BLaER1 treated with 17β-estradiol and CSF1 and Interleukin-3, amounts not matched to agents 10 nM and 100 nM (cell line): ENCODE measurements at regions not wholly inside any gene's neighbourhood (a gene's known extent, or its start where the extent isn't known, plus 50 kb on each side); places are given as distances from the start of the nearest gene placed in this dataset.
A peak's percentile ranks its signal among the peaks of the same experiment; 100 is the strongest.

Experiments used
- H3K27ac ChIP-seq, 11 experiments: shearing (Covaris generic); formaldehyde crosslinking; 2 replicates each; pipeline ENCODE4 v1.8.1; 2022
- H3K27me3 ChIP-seq, 11 experiments: shearing (Covaris generic); formaldehyde crosslinking; 2 replicates each; pipeline ENCODE4 v1.8.1; 2022
- H3K36me3 ChIP-seq, 11 experiments: shearing (Covaris generic); formaldehyde crosslinking; 2 replicates each; pipeline ENCODE4 v1.8.1; 2022
- H3K4me1 ChIP-seq, 10 experiments: shearing (Covaris generic); formaldehyde crosslinking; 2 replicates each; pipeline ENCODE4 v1.8.1; 2022
- H3K4me2 ChIP-seq, 11 experiments: shearing (Covaris generic); formaldehyde crosslinking; 2 replicates each; pipeline ENCODE4 v1.8.1; 2022
- H3K4me3 ChIP-seq, 10 experiments: shearing (Covaris generic); formaldehyde crosslinking; 2 replicates each; pipeline ENCODE4 v1.8.1; 2022
- H3K9ac ChIP-seq, 11 experiments: shearing (Covaris generic); formaldehyde crosslinking; 2 replicates each; pipeline ENCODE4 v1.8.1; 2022
- H3K9me3 ChIP-seq, 11 experiments: shearing (Covaris generic); formaldehyde crosslinking; replicated peaks in 1 of 11; 2 replicates each; pipeline ENCODE4 v1.8.1; 2022
- H4K20me1 ChIP-seq, 11 experiments: shearing (Covaris generic); formaldehyde crosslinking; 2 replicates each; pipeline ENCODE4 v1.8.1; 2022
- Cebpa-rat ChIP-seq, 11 experiments: shearing (Covaris generic); IDR thresholded peaks; 2 replicates each; pipeline ENCODE4 v1.8.1; 2022

DNA sequence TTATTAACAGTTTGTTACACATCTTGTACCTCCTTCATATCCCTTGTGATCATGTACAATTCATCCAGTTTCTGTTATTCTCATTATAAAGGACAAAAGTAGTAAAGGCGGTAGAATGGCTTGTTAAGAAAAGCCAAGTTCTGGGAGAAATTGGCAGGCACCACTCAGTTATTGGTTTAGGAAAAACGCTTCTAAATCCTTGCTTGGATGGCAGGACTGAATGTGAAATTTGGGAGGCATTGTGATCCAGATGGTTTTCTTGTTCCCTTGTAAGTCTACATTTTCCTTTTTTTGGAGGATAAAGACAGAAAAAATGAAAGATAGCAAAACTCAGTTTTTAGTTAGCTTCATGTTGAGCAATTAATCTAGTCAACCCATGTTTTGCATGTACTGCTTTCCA is 130.2 kb downstream of the MAT2B start:
- Histone ChIP-seq H3K36me3 (no peaks in the 10 kb centered on the region), H4K20me1 (no peaks in the 10 kb centered on the region), H3K4me1 (no peaks in the 10 kb centered on the region), H3K9ac (no peak overlapping the region), H3K4me3 (no peak overlapping the region), H3K27ac (no peak overlapping the region), H3K9me3 (no peaks in the 10 kb centered on the region), H3K27me3 (no peaks in the 10 kb centered on the region), H3K4me2 (no peak overlapping the region)
- no peak for TF ChIP-seq Cebpa-rat (IDR thresholded peaks at IDR 0.05)

DNA sequence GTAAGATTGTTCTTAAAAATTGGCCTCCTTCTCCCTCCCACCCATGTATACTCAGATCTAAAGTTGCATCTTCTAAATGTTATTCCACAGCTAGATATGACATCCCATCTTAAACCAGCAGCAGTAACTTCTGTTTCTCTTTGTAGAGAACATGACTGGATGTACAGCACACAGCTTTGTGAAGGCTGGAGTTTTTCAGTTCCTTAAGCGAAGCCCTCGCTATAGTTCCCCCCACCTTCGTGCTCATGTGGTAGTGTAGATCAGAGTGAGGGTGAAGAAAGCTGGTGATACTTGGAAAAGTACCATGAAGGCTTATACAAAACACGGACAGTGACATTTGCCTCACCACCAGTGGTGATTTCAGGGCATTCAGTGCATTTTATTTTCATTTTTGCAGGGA is 137.5 kb downstream of the MAT2B start:
- TF ChIP-seq Cebpa-rat (IDR thresholded peaks at IDR 0.05): no peak
- H4K20me1 ChIP-seq: no peaks in the 10 kb centered on the region
- no peak overlapping the region for H3K4me2 ChIP-seq

DNA sequence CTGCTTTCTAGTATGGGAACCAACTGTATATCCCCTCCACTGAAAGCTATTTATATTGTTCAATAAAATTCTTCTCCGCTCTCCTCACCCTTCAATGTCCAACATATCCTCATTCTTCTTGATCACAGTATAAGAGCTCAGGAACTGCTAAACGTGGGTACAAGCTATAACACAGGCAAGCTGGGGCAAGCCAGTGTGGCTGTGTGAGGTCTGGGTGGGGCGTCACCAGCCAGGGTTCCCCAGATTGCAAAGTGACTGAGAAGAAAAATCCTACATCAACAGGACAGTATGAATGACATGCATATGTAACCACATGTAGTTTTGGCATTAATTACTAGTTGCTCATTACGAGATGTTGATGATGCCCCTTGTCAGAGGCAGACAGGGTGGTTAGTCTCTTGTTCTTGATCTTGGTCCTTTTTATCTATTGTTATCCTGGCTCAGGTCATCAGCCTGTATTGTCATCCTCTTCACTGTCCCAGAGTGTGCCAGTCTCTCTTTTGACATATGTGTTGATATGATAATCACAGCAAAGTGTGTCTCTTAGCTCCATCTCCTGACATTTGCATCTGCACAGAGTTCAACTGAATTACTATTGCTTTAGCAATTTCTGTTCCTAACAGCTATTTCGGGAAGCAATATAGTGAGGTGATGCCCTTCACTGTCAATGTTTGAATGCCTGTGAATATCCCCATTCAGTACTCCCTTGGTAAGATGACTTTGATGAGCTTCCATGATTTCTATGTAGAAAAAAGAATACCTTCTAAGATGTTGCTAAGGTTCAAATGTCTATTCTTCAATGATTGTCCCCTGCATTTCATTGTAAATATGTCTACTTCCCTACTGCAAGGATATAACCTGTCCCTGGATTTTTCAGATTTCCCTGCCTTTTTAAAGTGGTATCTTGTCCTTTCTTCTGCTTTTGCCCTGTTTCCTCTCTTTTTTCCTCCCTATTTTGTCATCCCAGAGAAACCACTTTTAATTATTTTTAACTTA is 140.3 kb downstream of the MAT2B start:
- H3K4me1 ChIP-seq: peaks cover 0 to 7% (median 0%) of the 10 kb centered on the region in 10 experiments; a peak in 5 of 20 replicates

More for the DNA sequence above, 137.5 kb downstream of the MAT2B start:
- Histone ChIP-seq H3K4me3 (no peak overlapping the region), H3K4me1 (no peaks in the 10 kb centered on the region), H3K27ac (no peak overlapping the region), H3K27me3 (no peaks in the 10 kb centered on the region), H3K9ac (no peak overlapping the region), H3K9me3 (0 out of 22 replicates have a peak, but pooled peaks cover 0 to 3% (median 0%) of the 10 kb centered on the region in 11 experiments), H3K36me3 (no peaks in the 10 kb centered on the region)

DNA sequence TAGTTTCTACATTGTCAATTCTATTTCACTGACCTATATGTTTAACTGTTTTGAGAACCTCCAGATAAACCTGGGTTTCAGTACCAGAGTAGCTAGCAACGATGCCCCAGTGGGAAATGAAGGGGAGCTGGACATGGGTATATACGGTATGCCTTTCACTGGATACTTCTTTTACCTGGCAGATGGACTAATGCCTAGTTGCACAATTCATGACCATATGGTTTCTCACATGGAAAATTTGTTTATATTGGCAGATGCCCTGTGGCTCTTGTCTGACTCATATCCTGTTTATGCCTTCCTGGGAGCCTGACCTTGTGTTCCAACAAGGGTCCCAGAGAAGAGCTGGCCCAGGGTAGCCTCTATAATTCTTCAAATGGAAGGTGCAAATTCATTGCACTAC is 144.1 kb downstream of the MAT2B start:
- no peak for TF ChIP-seq Cebpa-rat (IDR thresholded peaks at IDR 0.05)
- H3K36me3 ChIP-seq: no peaks in the 10 kb centered on the region
- no peak overlapping the region for H3K9ac ChIP-seq
- H3K9me3 ChIP-seq: peaks cover 8 to 12% (median 11%) of the 10 kb centered on the region in 11 experiments; a peak in 20 of 22 replicates
- no peak overlapping the region for H3K4me3 ChIP-seq
- H3K4me2 ChIP-seq: peak overlapping the region in 3 of 11 experiments; percentile 15 to 42 (median 24); a peak in 3 of 22 replicates
- H3K27ac ChIP-seq: no peak overlapping the region
- no peaks in the 10 kb centered on the region for H3K27me3 ChIP-seq
- H3K4me1 ChIP-seq: peaks cover 0 to 7% (median 0%) of the 10 kb centered on the region in 10 experiments; a peak in 5 of 20 replicates
- H4K20me1 ChIP-seq: no peaks in the 10 kb centered on the region

More for the DNA sequence above, 140.3 kb downstream of the MAT2B start:
- no peak overlapping the region for H3K27ac ChIP-seq
- no peak overlapping the region for H3K9ac ChIP-seq
- H4K20me1 ChIP-seq: no peaks in the 10 kb centered on the region
- no peak overlapping the region for H3K4me3 ChIP-seq
- no peaks in the 10 kb centered on the region for H3K27me3 ChIP-seq
- H3K4me2 ChIP-seq: no peak overlapping the region
- no peak for TF ChIP-seq Cebpa-rat (IDR thresholded peaks at IDR 0.05)
- no peaks in the 10 kb centered on the region for H3K36me3 ChIP-seq
- 0 out of 22 replicates have a peak, but pooled peaks cover 0 to 3% (median 0%) of the 10 kb centered on the region in 11 experiments for H3K9me3 ChIP-seq

DNA sequence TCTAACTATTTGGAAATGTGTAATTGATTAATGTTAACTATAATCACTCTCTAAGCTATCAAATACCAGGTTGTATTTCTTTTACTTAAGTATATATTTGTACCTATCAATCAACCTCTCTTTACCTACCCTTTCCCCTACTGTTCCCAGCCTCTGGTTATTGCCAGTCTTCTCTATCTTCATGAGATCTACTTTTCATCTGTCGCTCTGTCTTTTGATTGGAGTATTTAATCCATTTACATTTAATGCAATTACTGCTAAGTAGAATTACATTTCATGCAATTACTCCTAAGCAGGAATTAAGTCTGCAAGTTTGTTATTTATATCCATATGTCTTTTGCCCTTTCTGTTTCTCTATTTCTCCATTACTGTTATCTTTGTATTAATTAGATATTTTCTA is 148.1 kb downstream of the MAT2B start:
- H3K36me3 ChIP-seq: no peaks in the 10 kb centered on the region
- TF ChIP-seq Cebpa-rat (IDR thresholded peaks at IDR 0.05): no peak
- peaks cover 8 to 11% (median 10%) of the 10 kb centered on the region in 11 experiments; a peak in 20 of 22 replicates for H3K9me3 ChIP-seq
- no peaks in the 10 kb centered on the region for H4K20me1 ChIP-seq
- no peak overlapping the region for H3K4me2 ChIP-seq
- H3K27ac ChIP-seq: no peak overlapping the region
- H3K4me3 ChIP-seq: no peak overlapping the region
- H3K27me3 ChIP-seq: no peaks in the 10 kb centered on the region
- peaks cover 0 to 7% (median 0%) of the 10 kb centered on the region in 10 experiments; a peak in 5 of 20 replicates for H3K4me1 ChIP-seq
- no peak overlapping the region for H3K9ac ChIP-seq

DNA sequence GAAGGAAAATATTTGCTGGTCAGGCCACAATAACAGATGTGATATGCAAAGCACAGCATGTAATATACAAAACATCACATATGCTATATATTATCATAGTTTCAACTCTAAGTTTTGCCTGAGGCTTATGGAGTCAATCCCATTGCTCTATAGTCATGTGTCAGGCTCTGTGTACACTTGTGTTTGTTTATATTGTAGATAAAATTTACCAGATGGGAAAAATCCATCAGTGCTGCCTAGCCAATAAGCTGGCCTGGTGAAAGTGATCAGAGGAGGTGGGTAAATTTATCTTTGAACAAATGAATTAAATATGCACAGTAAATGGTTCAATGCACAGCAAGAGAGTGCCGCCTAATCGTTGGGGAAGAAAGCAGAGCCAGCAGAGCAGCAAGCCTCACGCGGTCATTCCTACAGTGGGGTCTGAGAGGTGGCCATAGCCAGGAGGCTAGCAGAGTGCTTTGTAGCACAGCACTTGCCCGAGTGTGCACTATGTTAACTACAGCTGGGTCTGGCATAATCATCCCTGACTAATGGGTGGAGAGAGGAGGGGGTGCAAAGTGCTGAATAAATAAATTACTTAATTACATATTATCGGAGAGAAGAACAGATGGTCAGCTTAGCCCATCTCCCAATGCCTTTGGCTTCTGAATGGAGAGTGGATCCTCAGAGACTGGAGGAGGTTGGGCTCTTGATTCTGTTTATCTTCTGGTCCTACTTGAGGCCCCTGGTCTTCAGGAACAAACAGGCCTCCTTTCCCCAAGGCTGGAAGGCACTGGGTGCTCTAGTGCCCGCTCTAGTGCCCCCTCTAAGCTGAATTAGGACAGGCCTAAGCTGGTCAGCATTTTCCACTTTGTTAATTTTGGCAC is 153.5 kb downstream of the MAT2B start:
- Histone ChIP-seq H3K27me3 (no peaks in the 10 kb centered on the region), H3K4me1 (peaks cover 0 to 34% (median 19%) of the 10 kb centered on the region in 10 experiments; a peak in 14 of 20 replicates), H3K9me3 (peaks cover 2 to 6% (median 5%) of the 10 kb centered on the region in 11 experiments; a peak in 17 of 22 replicates), H3K27ac (peak overlapping the region in 2 of 11 experiments; percentile 40 to 64; a peak in 3 of 22 replicates), H4K20me1 (no peaks in the 10 kb centered on the region), H3K4me2 (peak overlapping the region in 4 of 11 experiments; percentile 60 to 81 (median 70); a peak in 6 of 22 replicates), H3K9ac (no peak overlapping the region), H3K4me3 (no peak overlapping the region), H3K36me3 (no peaks in the 10 kb centered on the region)
- no peak for TF ChIP-seq Cebpa-rat (IDR thresholded peaks at IDR 0.05)

DNA sequence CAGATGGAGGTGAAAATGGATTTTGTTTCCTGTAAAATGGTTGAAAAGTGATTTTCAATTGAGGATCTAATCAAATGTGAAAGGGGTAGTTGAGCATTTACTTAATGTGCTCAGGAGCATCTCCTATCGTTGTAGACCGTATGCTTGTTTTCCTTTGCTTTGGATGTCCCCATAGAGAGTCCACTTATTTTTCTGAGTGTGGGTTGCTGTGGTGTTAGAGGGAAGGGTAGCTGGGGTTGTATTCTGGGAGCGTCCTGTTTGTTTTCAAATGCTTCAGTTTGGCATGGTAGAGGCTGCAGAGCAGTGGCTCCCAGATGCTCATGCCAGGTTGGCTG is 154.1 kb downstream of the MAT2B start:
- no peak for TF ChIP-seq Cebpa-rat (IDR thresholded peaks at IDR 0.05)
- Histone ChIP-seq H3K27me3 (no peaks in the 10 kb centered on the region), H3K9ac (no peak overlapping the region)

DNA sequence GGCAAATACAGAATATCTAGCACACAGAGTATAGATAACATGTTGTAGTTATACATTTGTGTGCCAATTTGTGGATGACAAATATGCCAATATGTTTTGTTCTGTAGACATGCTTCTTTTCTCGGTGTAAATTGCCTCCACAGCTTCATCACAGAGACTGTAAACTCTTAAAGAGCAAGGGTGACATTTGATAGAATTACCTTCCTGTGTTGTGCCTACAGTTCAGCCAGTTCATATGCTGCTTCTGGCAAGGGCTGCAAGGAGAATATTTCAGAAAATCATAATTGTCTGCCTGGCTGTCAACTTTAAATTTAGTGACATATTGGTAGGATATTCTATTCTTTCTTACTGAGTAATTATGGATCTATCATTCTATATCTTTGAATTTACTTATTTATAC is 155.1 kb downstream of the MAT2B start:
- Histone ChIP-seq H3K36me3 (no peaks in the 10 kb centered on the region), H3K4me2 (peak overlapping the region in 9 of 11 experiments; percentile 3 to 81 (median 60); a peak in 13 of 22 replicates), H3K27me3 (no peaks in the 10 kb centered on the region), H4K20me1 (no peaks in the 10 kb centered on the region), H3K27ac (peak overlapping the region in 8 of 11 experiments; percentile 8 to 64 (median 44); a peak in 12 of 22 replicates), H3K9ac (no peak overlapping the region), H3K4me3 (0 out of 20 replicates have a peak overlapping the region, but pooled peaks of 1 of the 10 experiments have one; percentile 6), H3K9me3 (no peaks in the 10 kb centered on the region; a peak in 1 of 22 replicates), H3K4me1 (peaks cover 0 to 34% (median 19%) of the 10 kb centered on the region in 10 experiments; a peak in 14 of 20 replicates)
- no peak for TF ChIP-seq Cebpa-rat (IDR thresholded peaks at IDR 0.05)

More for the DNA sequence above, 154.1 kb downstream of the MAT2B start:
- Histone ChIP-seq H3K36me3 (no peaks in the 10 kb centered on the region), H3K4me1 (peaks cover 0 to 34% (median 19%) of the 10 kb centered on the region in 10 experiments; a peak in 14 of 20 replicates), H3K27ac (peak overlapping the region in 3 of 11 experiments; percentile 40 to 64 (median 59); a peak in 5 of 22 replicates), H3K4me3 (no peak overlapping the region), H3K9me3 (no peaks in the 10 kb centered on the region; a peak in 1 of 22 replicates), H3K4me2 (peak overlapping the region in 7 of 11 experiments; percentile 11 to 81 (median 60); a peak in 11 of 22 replicates), H4K20me1 (no peaks in the 10 kb centered on the region)
